Neuronal stem cell (in vitro differentiated cells): ENCODE measurements at regions not wholly inside any gene's neighbourhood (a gene's known extent, or its start where the extent isn't known, plus 50 kb on each side); places are given as distances from the start of the nearest gene placed in this dataset.
"Not testable (repeated sequence)": the region's sequence is repeated elsewhere in the genome, so short reads cannot be mapped to it uniquely, and the experiment has no call there.

Experiments
- DNase-seq: peaks from one replicate; pipeline ENCODE4 v3.0.0-alpha.2; 2013; ENCODE audit warnings: low spot score
- H2AFZ ChIP-seq: one replicate; pipeline ENCODE4 v1.6.1; 2013; ENCODE audit warnings: mild to moderate bottlenecking, low read length, inconsistent platforms
- H2AK5ac ChIP-seq: 2 replicates; pipeline ENCODE4 v1.6.1; 2013; ENCODE audit warnings: low read depth, mild to moderate bottlenecking, inconsistent platforms, low read length, moderate library complexity, mixed read lengths
- H2BK120ac ChIP-seq: 2 replicates; pipeline ENCODE4 v1.6.1; 2013; ENCODE audit warnings: low read depth, mild to moderate bottlenecking, inconsistent platforms, low read length, moderate library complexity, mixed read lengths
- H2BK12ac ChIP-seq: one replicate; pipeline ENCODE4 v1.6.1; 2013; ENCODE audit warnings: low read length, inconsistent platforms
- H2BK15ac ChIP-seq: 2 replicates; pipeline ENCODE4 v1.6.1; 2013; ENCODE audit warnings: mild to moderate bottlenecking, low read length, inconsistent platforms, mixed read lengths
- H2BK5ac ChIP-seq: one replicate; pipeline ENCODE4 v1.6.1; 2013; ENCODE audit warnings: inconsistent platforms, mild to moderate bottlenecking, low read length, moderate library complexity
- H3K14ac ChIP-seq: one replicate; pipeline ENCODE4 v1.6.1; 2013; ENCODE audit warnings: low read length, inconsistent platforms
- H3K18ac ChIP-seq: 2 replicates; pipeline ENCODE4 v1.6.1; 2013; ENCODE audit warnings: low read length, inconsistent platforms
- H3K23ac ChIP-seq: 2 replicates; pipeline ENCODE4 v1.6.1; 2013; ENCODE audit warnings: low read depth, mild to moderate bottlenecking, mixed read lengths, low read length, inconsistent platforms; ENCODE audit not compliant: poor library complexity
- H3K27ac ChIP-seq: replicated peaks from 3 replicates; pipeline ENCODE4 v1.5.1; 2013; ENCODE audit warnings: low read length, inconsistent platforms
- H3K27me3 ChIP-seq, 3 experiments: 2 replicates each; pipeline ENCODE4 v1.6.1; 2013; ENCODE audit warnings: low read length in 3 of 3, mild to moderate bottlenecking in 2 of 3, inconsistent platforms in 1 of 3, low read depth in 1 of 3, mixed read lengths in 1 of 3, moderate library complexity in 1 of 3; ENCODE audit not compliant: control insufficient read depth in 3 of 3, insufficient read depth in 3 of 3
- H3K36me3 ChIP-seq, 2 donors: replicated peaks in 1 of 2; 2 replicates each; pipeline ENCODE4 v1.6.1; 2013; ENCODE audit warnings: low read length in 2 of 2; ENCODE audit not compliant: control insufficient read depth in 2 of 2, insufficient read depth in 2 of 2
- H3K4ac ChIP-seq: 2 replicates; pipeline ENCODE4 v1.6.1; 2013; ENCODE audit warnings: inconsistent platforms, mild to moderate bottlenecking, low read length, moderate library complexity
- H3K4me1 ChIP-seq, 2 donors: 1 replicate in 1 of 2; 2 replicates in 1 of 2; pipeline ENCODE4 v1.6.1; 2013; ENCODE audit warnings: low read length in 2 of 2, low read depth in 1 of 2; ENCODE audit not compliant: control insufficient read depth in 2 of 2, insufficient read depth in 1 of 2
- H3K4me2 ChIP-seq: one replicate; pipeline ENCODE4 v1.6.1; 2013; ENCODE audit warnings: mild to moderate bottlenecking, low read length, inconsistent platforms; ENCODE audit not compliant: insufficient read depth, poor library complexity, severe bottlenecking
- H3K4me3 ChIP-seq, 2 donors: 2 replicates each; pipeline ENCODE4 v1.5.1; 2013; ENCODE audit warnings: low read length in 2 of 2, mild to moderate bottlenecking in 2 of 2, inconsistent platforms in 1 of 2, moderate library complexity in 1 of 2
- H3K79me1 ChIP-seq: one replicate; pipeline ENCODE4 v1.6.1; 2013; ENCODE audit warnings: low read depth, mild to moderate bottlenecking, inconsistent platforms, low read length, moderate library complexity
- H3K9ac ChIP-seq: one replicate; pipeline ENCODE4 v1.6.1; 2013; ENCODE audit warnings: mild to moderate bottlenecking, low read depth, low read length, inconsistent platforms; ENCODE audit not compliant: poor library complexity
- H3K9me3 ChIP-seq, 2 donors: replicated peaks in 1 of 2; 2 replicates each; pipeline versions ENCODE3 to v1.6.1; 2013; ENCODE audit warnings: low read length in 2 of 2, mild to moderate bottlenecking in 2 of 2, inconsistent platforms in 1 of 2, low read depth in 1 of 2, mixed read lengths in 1 of 2, moderate library complexity in 1 of 2; ENCODE audit not compliant: control insufficient read depth in 2 of 2, insufficient read depth in 1 of 2
- H4K8ac ChIP-seq: one replicate; pipeline ENCODE4 v1.6.1; 2013; ENCODE audit warnings: low read depth, mild to moderate bottlenecking, inconsistent platforms, low read length, moderate library complexity
- H4K91ac ChIP-seq: one replicate; pipeline ENCODE4 v1.6.1; 2013; ENCODE audit warnings: low read length, low read depth, mild to moderate bottlenecking, inconsistent platforms; ENCODE audit not compliant: poor library complexity
- WGBS, 2 donors: extraction: QIAGEN DNeasy Blood & Tissue Kit; methylation state at CpG; one replicate each; pipeline ENCODE4 v1.1.7; 2013; ENCODE audit warnings: missing lambda C conversion rate in 2 of 2, mixed read lengths in 1 of 2; ENCODE audit not compliant: insufficient read length in 2 of 2, insufficient replicate concordance in 1 of 2; ENCODE audit errors: extremely low coverage in 2 of 2; 5-methylcytosine and 5-hydroxymethylcytosine counted together

- not testable (repeated sequence) for H3K4me1 ChIP-seq, H2BK120ac ChIP-seq, H2BK12ac ChIP-seq, H2AFZ ChIP-seq, H3K79me1 ChIP-seq, H3K36me3 ChIP-seq, H3K4me3 ChIP-seq, H2BK5ac ChIP-seq, DNase-seq, H2AK5ac ChIP-seq, H3K9ac ChIP-seq, H4K8ac ChIP-seq, H3K27me3 ChIP-seq, H3K9me3 ChIP-seq, H3K14ac ChIP-seq, H2BK15ac ChIP-seq, H3K27ac ChIP-seq, H4K91ac ChIP-seq, H3K18ac ChIP-seq, H3K23ac ChIP-seq, H3K4ac ChIP-seq, H3K4me2 ChIP-seq
- WGBS, 2 donors = no CpG with 5 or more reads among the region's 24 CpGs
Measured at GRCh38 chr10:42900346-42900745, 117.8 kb downstream of the BMS1 start.

DNA sequence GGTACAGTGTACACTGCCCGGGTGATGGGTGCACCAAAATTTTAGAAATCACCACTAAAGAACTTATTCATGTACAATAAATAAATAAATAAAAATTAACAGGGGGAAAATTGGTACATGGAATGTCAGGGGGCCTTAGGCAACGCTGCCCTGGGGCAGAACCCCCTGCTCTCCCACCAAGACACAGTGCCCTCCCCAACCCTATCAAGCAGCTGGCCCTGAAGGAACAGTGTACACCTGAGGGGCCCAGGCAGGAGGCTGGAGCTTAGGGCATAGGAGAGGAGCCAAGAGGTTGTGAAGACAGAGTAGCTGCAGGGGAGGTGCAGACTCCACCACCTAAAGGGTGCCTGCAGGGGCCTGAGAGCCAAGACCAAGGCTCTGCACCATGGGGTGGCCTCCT lies 128.8 kb downstream of the BMS1 start:
- Histone ChIP-seq H2AK5ac (no peak overlapping the region), H3K36me3 (no peaks in the 10 kb centered on the region), H3K9ac (no peak overlapping the region), H3K14ac (no peak overlapping the region), H4K8ac (no peak overlapping the region), H3K9me3 (peaks cover 0 to 3% of the 10 kb centered on the region in 2 donors), H3K4me1 (no peaks in the 10 kb centered on the region), H3K23ac (no peak overlapping the region), H3K27ac (no peak overlapping the region), H3K27me3 (no peaks in the 10 kb centered on the region), H2BK15ac (no peak overlapping the region), H4K91ac (no peak overlapping the region), H3K4me3 (peak overlapping the region in 1 of 2 donors; percentile 62), H2BK5ac (no peak overlapping the region), H3K18ac (no peak overlapping the region), H3K4me2 (no peak overlapping the region), H3K79me1 (no peaks in the 10 kb centered on the region), H2BK12ac (no peak overlapping the region), H3K4ac (no peak overlapping the region), H2BK120ac (no peak overlapping the region), H2AFZ (no peak overlapping the region)
- no peak for DNase-seq
- WGBS, 2 donors = no CpG with 5 or more reads among the region's 2 CpGs

DNA sequence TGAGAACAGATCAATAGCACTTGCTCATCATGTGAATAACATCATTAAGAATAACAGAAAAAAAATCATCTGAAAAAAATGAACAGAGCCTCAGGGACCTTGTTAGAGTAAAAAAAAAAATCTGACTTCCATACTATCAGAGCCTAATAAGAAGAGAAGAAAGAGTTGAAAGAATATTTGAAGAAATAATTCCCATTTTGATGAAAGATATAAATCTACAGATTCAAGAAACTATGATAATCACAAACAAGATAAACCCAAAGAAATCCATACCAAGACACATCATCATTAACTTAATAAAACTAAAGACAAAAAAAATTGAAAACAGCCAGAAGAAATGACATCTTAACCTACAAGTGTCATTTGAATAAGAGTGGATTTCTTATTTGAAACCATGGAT lies 134.4 kb downstream of the BMS1 start:
- Histone ChIP-seq H3K27me3 (no peaks in the 10 kb centered on the region), H3K79me1 (no peaks in the 10 kb centered on the region), H4K91ac (no peak overlapping the region), H2BK120ac (no peak overlapping the region), H2BK15ac (no peak overlapping the region), H3K4me2 (no peak overlapping the region), H3K18ac (no peak overlapping the region), H3K14ac (no peak overlapping the region), H3K23ac (no peak overlapping the region), H2BK12ac (no peak overlapping the region), H2BK5ac (no peak overlapping the region), H3K27ac (no peak overlapping the region), H2AK5ac (no peak overlapping the region), H3K9me3 (peaks cover 0 to 2% of the 10 kb centered on the region in 2 donors), H4K8ac (no peak overlapping the region), H2AFZ (no peak overlapping the region), H3K4me1 (no peaks in the 10 kb centered on the region), H3K36me3 (no peaks in the 10 kb centered on the region), H3K4me3 (no peak overlapping the region), H3K4ac (no peak overlapping the region), H3K9ac (no peak overlapping the region)
- no peak for DNase-seq

GRCh38 chr10:42917821-42918220 lies 135.2 kb downstream of the BMS1 start:
- peaks cover 0 to 2% of the 10 kb centered on the region in 2 donors for H3K9me3 ChIP-seq
- no peak overlapping the region for H2BK15ac ChIP-seq
- no peak overlapping the region for H3K18ac ChIP-seq
- H3K27me3 ChIP-seq = no peaks in the 10 kb centered on the region
- no peak overlapping the region for H3K14ac ChIP-seq
- no peak overlapping the region for H3K4me2 ChIP-seq
- no peak overlapping the region for H3K9ac ChIP-seq
- H2AFZ ChIP-seq = no peak overlapping the region
- no peak overlapping the region for H2AK5ac ChIP-seq
- no peaks in the 10 kb centered on the region for H3K4me1 ChIP-seq
- no peak overlapping the region for H2BK12ac ChIP-seq
- H3K79me1 ChIP-seq = no peaks in the 10 kb centered on the region
- H2BK120ac ChIP-seq = no peak overlapping the region
- no peak overlapping the region for H3K23ac ChIP-seq
- H3K27ac ChIP-seq = no peak overlapping the region
- H3K4ac ChIP-seq = no peak overlapping the region
- DNase-seq = no peak
- no peak overlapping the region for H4K8ac ChIP-seq
- WGBS, 2 donors = no CpG with 5 or more reads among the region's 2 CpGs
- H2BK5ac ChIP-seq = no peak overlapping the region
- no peak overlapping the region for H3K4me3 ChIP-seq
- no peak overlapping the region for H4K91ac ChIP-seq
- no peaks in the 10 kb centered on the region for H3K36me3 ChIP-seq
